CD14-positive monocyte (primary cell): ENCODE measurements at regions not wholly inside any gene's neighbourhood (a gene's known extent, or its start where the extent isn't known, plus 50 kb on each side); places are given as distances from the start of the nearest gene placed in this dataset.

Experiments used
- DNase-seq, 3 donors: peaks; one replicate each; pipeline ENCODE4 v3.0.0-alpha.2; 2011 to 2022
- H2AFZ ChIP-seq: 2 replicates; pipeline ENCODE4 v1.6.0; 2012; ENCODE audit warnings: mild to moderate bottlenecking, low read depth, low read length, inconsistent platforms; ENCODE audit not compliant: insufficient read depth, poor library complexity, severe bottlenecking
- H3K27ac ChIP-seq, 2 donors: 1 replicate in 1 of 2; 2 replicates in 1 of 2; pipeline ENCODE4 v1.5.1; 2012 to 2013; ENCODE audit warnings: low read length in 2 of 2, control low read depth in 1 of 2, inconsistent platforms in 1 of 2, low read depth in 1 of 2, mild to moderate bottlenecking in 1 of 2
- H3K27me3 ChIP-seq, 2 donors: one replicate each; pipeline versions ENCODE4 v1.6.0 to v1.6.1; 2011 to 2013; ENCODE audit warnings: low read length in 2 of 2; ENCODE audit not compliant: control insufficient read depth in 2 of 2, insufficient read depth in 2 of 2
- H3K36me3 ChIP-seq, 2 donors: replicated peaks in 1 of 2; 1 replicate in 1 of 2; 2 replicates in 1 of 2; pipeline versions ENCODE4 v1.5.1 to v1.6.1; 2012 to 2013; ENCODE audit warnings: low read length in 2 of 2, control low read depth in 1 of 2, inconsistent platforms in 1 of 2, mild to moderate bottlenecking in 1 of 2; ENCODE audit not compliant: insufficient read depth in 2 of 2, control insufficient read depth in 1 of 2
- H3K4me1 ChIP-seq, 2 donors: 1 replicate in 1 of 2; 2 replicates in 1 of 2; pipeline versions ENCODE4 v1.5.1 to v1.6.1; 2012 to 2013; ENCODE audit warnings: low read length in 2 of 2, control low read depth in 1 of 2, inconsistent platforms in 1 of 2, mild to moderate bottlenecking in 1 of 2, moderate library complexity in 1 of 2; ENCODE audit not compliant: insufficient read depth in 2 of 2, control insufficient read depth in 1 of 2
- H3K4me2 ChIP-seq: replicated peaks from 2 replicates; pipeline ENCODE3; 2012; ENCODE audit warnings: low read length, moderate library complexity, mild to moderate bottlenecking; ENCODE audit not compliant: poor library complexity, severe bottlenecking; ENCODE audit errors: extremely low read depth
- H3K4me3 ChIP-seq, 3 experiments: fragments of 200-600 bp in 1 of 3; sonication (generic) in 1 of 3; replicated peaks in 1 of 3; 1 replicate in 2 of 3; 2 replicates in 1 of 3; pipeline ENCODE4 v1.5.1; 2011 to 2013; ENCODE audit warnings: low read length in 3 of 3, mild to moderate bottlenecking in 3 of 3, control low read depth in 2 of 3, low read depth in 2 of 3, inconsistent platforms in 1 of 3, moderate library complexity in 1 of 3
- H3K79me2 ChIP-seq: 2 replicates; pipeline ENCODE4 v1.6.0; 2012; ENCODE audit warnings: mild to moderate bottlenecking, control low read depth, inconsistent platforms, low read length, moderate library complexity; ENCODE audit not compliant: insufficient read depth
- H3K9ac ChIP-seq: 2 replicates; pipeline ENCODE4 v1.6.0; 2017; ENCODE audit warnings: low read length, mild to moderate bottlenecking; ENCODE audit not compliant: insufficient read depth, poor library complexity, severe bottlenecking
- H3K9me3 ChIP-seq, 2 donors: replicated peaks in 1 of 2; 1 replicate in 1 of 2; 2 replicates in 1 of 2; pipeline versions ENCODE4 v1.5.1 to v1.6.1; 2012 to 2013; ENCODE audit warnings: low read length in 2 of 2, control low read depth in 1 of 2; ENCODE audit not compliant: control insufficient read depth in 1 of 2, insufficient read depth in 1 of 2
- H4K20me1 ChIP-seq: 2 replicates; pipeline ENCODE4 v1.6.0; 2012; ENCODE audit warnings: mild to moderate bottlenecking, low read length, control low read depth, moderate library complexity; ENCODE audit not compliant: insufficient read depth
- H3K27ac Mint-ChIP-seq, 7 donors: one replicate each; pipeline ENCODE4 v1.8.0; 2020; ENCODE audit warnings: mild to moderate bottlenecking in 7 of 7, mixed read lengths in 7 of 7, moderate library complexity in 6 of 7, inconsistent platforms in 2 of 7
- H3K27me3 Mint-ChIP-seq, 3 donors: one replicate each; pipeline ENCODE4 v1.8.0; 2021 to 2022; ENCODE audit warnings: low read depth in 3 of 3, mild to moderate bottlenecking in 3 of 3, mixed read lengths in 3 of 3, moderate library complexity in 3 of 3, inconsistent platforms in 1 of 3
- H3K36me3 Mint-ChIP-seq, 2 donors: one replicate each; pipeline ENCODE4 v1.8.0; 2020; ENCODE audit warnings: mixed read lengths in 2 of 2, inconsistent platforms in 1 of 2, mild to moderate bottlenecking in 1 of 2
- H3K4me1 Mint-ChIP-seq: one replicate; pipeline ENCODE4 v1.8.0; 2020; ENCODE audit warnings: mild to moderate bottlenecking, mixed read lengths
- H3K4me3 Mint-ChIP-seq, 2 donors: one replicate each; pipeline ENCODE4 v1.8.0; 2020; ENCODE audit warnings: mild to moderate bottlenecking in 2 of 2, mixed read lengths in 2 of 2, moderate library complexity in 1 of 2
- H3K9me3 Mint-ChIP-seq, 7 donors: one replicate each; pipeline ENCODE4 v1.8.0; 2020 to 2022; ENCODE audit warnings: mixed read lengths in 7 of 7, mild to moderate bottlenecking in 6 of 7, moderate library complexity in 6 of 7, inconsistent platforms in 2 of 7
- CTCF ChIP-seq: fragments of 200-600 bp; IDR thresholded peaks from one replicate; pipeline ENCODE4 v1.8.0; 2022; ENCODE audit warnings: antibody characterized with exemption, mild to moderate bottlenecking
- WGBS: methylation state at CpG from one replicate; pipeline ENCODE4 v1.1.5; 2013; ENCODE audit warnings: missing lambda C conversion rate; ENCODE audit not compliant: insufficient coverage; 5-methylcytosine and 5-hydroxymethylcytosine counted together
- intact Hi-C, 2 donors: fragments of 100-400 bp; cut with micrococcal nuclease; formaldehyde crosslinking; loops; one replicate each; pipeline versions ENCODE4 v1.15.0 to v1.15.1; 2023

- no peaks in the 10 kb centered on the region for H3K36me3 Mint-ChIP-seq
- H3K27me3 Mint-ChIP-seq: no peaks in the 10 kb centered on the region
- Histone ChIP-seq H3K9ac (no peak overlapping the region), H3K4me3 (no peak overlapping the region), H4K20me1 (no peaks in the 10 kb centered on the region), H3K4me1 (no peaks in the 10 kb centered on the region), H2AFZ (no peak overlapping the region), H3K4me2 (no peak overlapping the region), H3K9me3 (no peaks in the 10 kb centered on the region), H3K79me2 (no peaks in the 10 kb centered on the region), H3K27ac (no peak overlapping the region), H3K36me3 (no peaks in the 10 kb centered on the region), H3K27me3 (no peaks in the 10 kb centered on the region)
- DNase-seq: no peak
- no peak overlapping the region for H3K4me3 Mint-ChIP-seq
- no CpG with 5 or more reads among the region's 5 CpGs for WGBS
- intact Hi-C loops: no loop called here
- H3K4me1 Mint-ChIP-seq: no peaks in the 10 kb centered on the region
- H3K9me3 Mint-ChIP-seq: peaks cover 0 to 5% (median 0%) of the 10 kb centered on the region in 7 donors
- TF ChIP-seq CTCF: no peak
- H3K27ac Mint-ChIP-seq: no peak overlapping the region
Observed at GRCh38 chr1:214880956-214881355, 201.6 kb upstream of the KCNK2 start.

GRCh38 chr1:214882616-214883015, 199.9 kb upstream of the KCNK2 start:
- DNase-seq: no peak
- Mint-ChIP-seq H3K36me3 (no peaks in the 10 kb centered on the region), H3K27ac (no peak overlapping the region), H3K9me3 (peaks cover 0 to 5% (median 0%) of the 10 kb centered on the region in 7 donors), H3K4me1 (no peaks in the 10 kb centered on the region), H3K4me3 (no peak overlapping the region), H3K27me3 (no peaks in the 10 kb centered on the region)
- intact Hi-C loops: no loop called here
- Histone ChIP-seq H3K27ac (no peak overlapping the region), H3K27me3 (no peaks in the 10 kb centered on the region), H4K20me1 (no peaks in the 10 kb centered on the region), H3K9me3 (no peaks in the 10 kb centered on the region), H2AFZ (no peak overlapping the region), H3K4me2 (no peak overlapping the region), H3K79me2 (no peaks in the 10 kb centered on the region), H3K4me3 (no peak overlapping the region), H3K36me3 (no peaks in the 10 kb centered on the region), H3K9ac (no peak overlapping the region), H3K4me1 (no peaks in the 10 kb centered on the region)
- TF ChIP-seq CTCF: no peak
- WGBS: no CpG with 5 or more reads among the region's 3 CpGs
